Right cardiac atrium (tissue), 5 donors: ENCODE measurements at regions not wholly inside any gene's neighbourhood (a gene's known extent, or its start where the extent isn't known, plus 50 kb on each side); places are given as distances from the start of the nearest gene placed in this dataset.

Source experiments
- ATAC-seq, 2 donors: fragments of 200-7000 bp; cut with Tn5 transposase; one replicate each; pipeline versions ENCODE4 v1.8.0 to v1.9.1; 2020; ENCODE audit warnings: moderate library complexity in 2 of 2, mild to moderate bottlenecking in 1 of 2
- DNase-seq, 3 donors: peaks; one replicate each; pipeline ENCODE4 v3.0.0-alpha.2; 2020
- H3K27ac ChIP-seq: one replicate; pipeline ENCODE4 v1.5.1; 2013; ENCODE audit warnings: mild to moderate bottlenecking, low read length, control low read depth, moderate library complexity
- H3K27me3 ChIP-seq: one replicate; pipeline ENCODE4 v1.6.1; 2013; ENCODE audit not compliant: control insufficient read depth, insufficient read depth
- H3K4me1 ChIP-seq: one replicate; pipeline ENCODE4 v1.6.1; 2013; ENCODE audit warnings: low read length; ENCODE audit not compliant: control insufficient read depth, insufficient read depth
- H3K4me3 ChIP-seq: one replicate; pipeline ENCODE4 v1.5.1; 2013; ENCODE audit warnings: low read length, control low read depth
- H3K9me3 ChIP-seq: one replicate; pipeline ENCODE4 v1.6.1; 2013; ENCODE audit warnings: low read length; ENCODE audit not compliant: control insufficient read depth
- WGBS: extraction: QIAGEN DNeasy Blood & Tissue Kit; methylation state at CpG from one replicate; pipeline ENCODE4 v1.1.7; 2013; 5-methylcytosine and 5-hydroxymethylcytosine counted together
- intact Hi-C, 4 donors: fragments of 100-400 bp; cut with DNase I; formaldehyde crosslinking; loops; one replicate each; pipeline versions ENCODE4 v1.11.0 to v1.14.0; 2022 to 2023
- donor health status: healthy with polysubstance abuse.
- donor health status: DM: no; HTN: yes; CAD: no.
- donor health status: DM: no; HTN: no; CAD: no.
- donor health status: DM: no; HTN: yes; CAD: no; lungs with severe emphysema.
- donor health status: DM: yes; HTN: yes; CAD: no.

- Histone ChIP-seq H3K27ac (no peak overlapping the region), H3K27me3 (no peaks in the 10 kb centered on the region), H3K4me3 (no peak overlapping the region), H3K9me3 (no peaks in the 10 kb centered on the region), H3K4me1 (no peaks in the 10 kb centered on the region)
- 42% methylated on average over 1 of the region's 1 CpG for WGBS
- ATAC-seq (no peak), DNase-seq (no peak)
- intact Hi-C loops = no loop called here
Observed at GRCh38 chr14:53581504-53581903, 375.1 kb downstream of the BMP4 start.

- DNase-seq = no peak
- H3K27ac ChIP-seq = no peak overlapping the region
- H3K9me3 ChIP-seq = no peaks in the 10 kb centered on the region
- no peaks in the 10 kb centered on the region for H3K4me1 ChIP-seq
- WGBS = 45% methylated on average over 5 of the region's 5 CpGs
- intact Hi-C loops = no loop called here
- no peak for ATAC-seq
- H3K27me3 ChIP-seq = no peaks in the 10 kb centered on the region
- no peak overlapping the region for H3K4me3 ChIP-seq
Observed at GRCh38 chr14:53571641-53572328, 384.8 kb downstream of the BMP4 start.

- 79% methylated on average over 9 of the region's 9 CpGs for WGBS
- H3K4me1 ChIP-seq = no peaks in the 10 kb centered on the region
- no peak for DNase-seq
- intact Hi-C loops = no loop called here
- H3K27ac ChIP-seq = no peak overlapping the region
- ATAC-seq = no peak
- no peaks in the 10 kb centered on the region for H3K9me3 ChIP-seq
- H3K4me3 ChIP-seq = no peak overlapping the region
- H3K27me3 ChIP-seq = no peaks in the 10 kb centered on the region
Observed at GRCh38 chr14:53570411-53571387, 385.9 kb downstream of the BMP4 start.

GRCh38 chr14:53569446-53569845, 387.2 kb downstream of the BMP4 start:
- ATAC-seq (no peak), DNase-seq (no peak)
- 69% methylated on average over 2 of the region's 2 CpGs for WGBS
- Histone ChIP-seq H3K27ac (no peak overlapping the region), H3K27me3 (no peaks in the 10 kb centered on the region), H3K9me3 (no peaks in the 10 kb centered on the region), H3K4me1 (no peaks in the 10 kb centered on the region), H3K4me3 (no peak overlapping the region)
- intact Hi-C loops = no loop called here

GRCh38 chr14:53567236-53567780, 389.3 kb downstream of the BMP4 start:
- no peak for ATAC-seq
- H3K4me1 ChIP-seq = no peaks in the 10 kb centered on the region
- no peak overlapping the region for H3K27ac ChIP-seq
- H3K9me3 ChIP-seq = no peaks in the 10 kb centered on the region
- intact Hi-C loops = no loop called here
- 92% methylated on average over 3 of the region's 3 CpGs for whole genome bisulfite sequencing
- no peak for DNase-seq
- H3K4me3 ChIP-seq = no peak overlapping the region
- H3K27me3 ChIP-seq = no peaks in the 10 kb centered on the region

GRCh38 chr14:53564870-53565269, 391.8 kb downstream of the BMP4 start:
- Histone ChIP-seq H3K4me3 (no peak overlapping the region), H3K9me3 (no peaks in the 10 kb centered on the region), H3K27me3 (no peaks in the 10 kb centered on the region), H3K4me1 (no peaks in the 10 kb centered on the region), H3K27ac (no peak overlapping the region)
- intact Hi-C loops = no loop called here
- WGBS = 81% methylated on average over 1 of the region's 1 CpG
- ATAC-seq = no peak
- no peak for DNase-seq

- no peak overlapping the region for H3K4me3 ChIP-seq
- intact Hi-C loops = no loop called here
- ATAC-seq = no peak
- H3K27ac ChIP-seq = no peak overlapping the region
- H3K4me1 ChIP-seq = no peaks in the 10 kb centered on the region
- no peak for DNase-seq
- H3K9me3 ChIP-seq = no peaks in the 10 kb centered on the region
- H3K27me3 ChIP-seq = no peaks in the 10 kb centered on the region
Observed at GRCh38 chr14:53563628-53564027, 393.0 kb downstream of the BMP4 start.

- no peak overlapping the region for H3K4me3 ChIP-seq
- intact Hi-C loops = no loop called here
- 76% methylated on average over 4 of the region's 4 CpGs for WGBS
- ATAC-seq (no peak), DNase-seq (no peak)
- H3K4me1 ChIP-seq = no peaks in the 10 kb centered on the region
- no peak overlapping the region for H3K27ac ChIP-seq
- no peaks in the 10 kb centered on the region for H3K9me3 ChIP-seq
- no peaks in the 10 kb centered on the region for H3K27me3 ChIP-seq
Observed at GRCh38 chr14:53553221-53553620, 400.1 kb upstream of the DDHD1 start.

GRCh38 chr14:53551862-53552261, 398.7 kb upstream of the DDHD1 start:
- DNase-seq = no peak
- no peak for ATAC-seq
- intact Hi-C loops = no loop called here

GRCh38 chr14:53550776-53551175, 397.7 kb upstream of the DDHD1 start:
- WGBS = 78% methylated on average over 5 of the region's 5 CpGs
- ATAC-seq = no peak
- intact Hi-C loops = no loop called here

More at GRCh38 chr14:53551862-53552261, 398.7 kb upstream of the DDHD1 start:
- Histone ChIP-seq H3K4me1 (no peaks in the 10 kb centered on the region), H3K9me3 (no peaks in the 10 kb centered on the region), H3K4me3 (no peak overlapping the region), H3K27me3 (no peaks in the 10 kb centered on the region), H3K27ac (no peak overlapping the region)

GRCh38 chr14:53549956-53550355, 396.8 kb upstream of the DDHD1 start:
- Histone ChIP-seq H3K27ac (no peak overlapping the region), H3K4me3 (no peak overlapping the region), H3K9me3 (no peaks in the 10 kb centered on the region), H3K27me3 (no peaks in the 10 kb centered on the region), H3K4me1 (no peaks in the 10 kb centered on the region)
- ATAC-seq (peak; percentile 54 to 55), DNase-seq (peak in 1 of 3 donors; percentile 58)
- intact Hi-C loops = loop anchor here in 2 of 4 donors (10.0 kb wide), 2 partner anchors 405 to 795 kb away; partner anchors contain the start of gene BMP4 (in 1 of the 2)
- 56% methylated on average over 8 of the region's 8 CpGs for WGBS

More at GRCh38 chr14:53550776-53551175, 397.7 kb upstream of the DDHD1 start:
- H3K9me3 ChIP-seq = no peaks in the 10 kb centered on the region
- no peak overlapping the region for H3K27ac ChIP-seq
- DNase-seq = no peak
- H3K4me1 ChIP-seq = no peaks in the 10 kb centered on the region
- no peaks in the 10 kb centered on the region for H3K27me3 ChIP-seq
- H3K4me3 ChIP-seq = no peak overlapping the region
